Occipital lobe (tissue), 1 donor: ENCODE measurements at regions not wholly inside any gene's neighbourhood (a gene's known extent, or its start where the extent isn't known, plus 50 kb on each side); places are given as distances from the start of the nearest gene placed in this dataset.
"Not testable (repeated sequence)": the region's sequence is repeated elsewhere in the genome, so short reads cannot be mapped to it uniquely, and the experiment has no call there.

Experiments used
- DNase-seq: peaks from one replicate; lab custom pipeline; 2025; lab: John Stamatoyannopoulos, UW

GRCh38 chr2:107437265-107437664 lies 389.4 kb upstream of the RGPD4 start:
- DNase-seq = no peak

DNA sequence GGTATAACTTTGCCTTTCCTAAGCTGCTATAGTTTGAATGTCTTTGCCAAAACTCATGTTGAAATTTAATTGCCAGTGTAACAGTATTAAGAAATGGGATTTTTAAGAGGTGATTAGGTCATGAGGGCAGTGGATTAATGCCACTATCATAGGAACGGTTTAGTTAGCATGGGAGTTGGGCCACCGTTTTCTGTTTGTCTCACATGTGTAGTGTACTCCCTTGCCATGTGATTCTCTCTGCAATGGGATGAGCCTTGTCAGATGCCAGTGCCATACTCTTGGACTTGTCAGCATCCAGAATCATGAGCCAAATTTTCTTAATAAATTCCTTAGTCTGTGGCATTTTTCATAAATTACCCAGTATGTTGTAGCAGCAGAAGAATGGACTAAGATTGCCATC lies 388.9 kb upstream of the RGPD4 start:
- DNase-seq = no peak

GRCh38 chr2:107448160-107448559 lies 378.5 kb upstream of the RGPD4 start:
- DNase-seq = no peak

DNA sequence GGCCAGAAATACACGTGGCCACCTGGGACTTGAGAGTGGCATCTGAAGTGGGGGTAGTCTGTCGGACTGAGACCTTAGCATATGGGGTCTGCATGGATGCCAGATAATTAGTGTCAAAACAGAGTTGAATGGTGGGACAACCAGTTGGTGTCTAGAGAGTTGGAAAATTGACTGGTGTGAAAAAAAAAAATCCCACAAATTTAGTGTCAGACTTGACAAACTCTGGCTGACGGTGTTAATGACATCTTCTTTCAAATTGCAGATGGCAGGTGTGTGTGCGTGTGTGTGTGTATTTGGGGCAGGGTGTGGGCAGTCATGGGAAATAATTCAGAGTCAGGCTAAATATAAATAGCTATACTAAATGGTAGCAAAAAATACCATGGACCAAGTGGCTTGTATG lies 365.4 kb upstream of the RGPD4 start:
- DNase-seq = no peak

- DNase-seq = no peak
Measured at GRCh38 chr2:107462181-107462580, 364.5 kb upstream of the RGPD4 start.

DNA sequence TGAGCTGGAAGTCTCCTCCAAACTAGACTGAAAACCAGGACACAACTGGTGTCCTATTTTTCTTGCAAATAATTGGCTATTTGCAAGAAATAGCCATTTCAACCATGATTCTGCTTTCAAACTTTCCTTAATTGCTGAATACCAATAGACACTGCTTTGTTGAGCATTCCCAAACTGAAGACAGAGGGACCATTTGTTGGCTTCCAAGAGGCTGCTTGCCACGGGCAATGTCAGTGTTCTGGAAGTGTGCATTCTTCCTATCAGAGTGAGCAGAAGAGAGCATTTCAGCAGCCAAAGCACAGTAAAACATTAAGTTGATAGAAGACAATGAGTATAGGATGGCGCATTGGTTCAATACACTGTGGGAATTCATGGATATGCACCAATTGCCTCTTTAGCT lies 360.5 kb upstream of the RGPD4 start:
- DNase-seq = no peak

GRCh38 chr2:107466984-107467773 lies 359.5 kb upstream of the RGPD4 start:
- no peak for DNase-seq

GRCh38 chr2:107469437-107469995 lies 357.2 kb upstream of the RGPD4 start:
- no peak for DNase-seq

GRCh38 chr2:107473150-107473549 lies 353.5 kb upstream of the RGPD4 start:
- no peak for DNase-seq

- DNase-seq = no peak
Measured at GRCh38 chr2:107475859-107476258, 350.8 kb upstream of the RGPD4 start.

- no peak for DNase-seq
Measured at GRCh38 chr2:107502539-107502938, 324.2 kb upstream of the RGPD4 start.

- DNase-seq = no peak
Measured at GRCh38 chr2:107511970-107512789, 314.5 kb upstream of the RGPD4 start.

DNA sequence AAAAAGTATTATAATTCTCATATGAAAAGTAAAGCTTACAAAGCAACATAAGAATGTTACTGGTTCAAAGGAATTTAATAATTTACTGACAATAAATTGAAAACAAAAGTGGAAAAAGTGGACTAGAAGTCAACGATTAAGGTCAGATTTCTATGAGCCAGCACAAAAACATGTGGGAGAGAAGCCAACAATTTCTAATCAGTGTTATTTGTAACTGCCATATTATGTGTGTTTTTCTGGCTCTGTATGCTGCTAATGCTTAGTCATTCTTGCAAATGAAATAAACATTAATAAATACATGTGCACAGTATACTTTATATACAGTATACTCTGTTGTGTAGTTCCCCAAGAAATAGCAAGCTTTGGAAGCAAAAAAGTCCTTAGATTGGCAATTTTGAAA lies 301.3 kb upstream of the RGPD4 start:
- DNase-seq = no peak

GRCh38 chr2:107529146-107529545 lies 297.5 kb upstream of the RGPD4 start:
- DNase-seq = no peak

DNA sequence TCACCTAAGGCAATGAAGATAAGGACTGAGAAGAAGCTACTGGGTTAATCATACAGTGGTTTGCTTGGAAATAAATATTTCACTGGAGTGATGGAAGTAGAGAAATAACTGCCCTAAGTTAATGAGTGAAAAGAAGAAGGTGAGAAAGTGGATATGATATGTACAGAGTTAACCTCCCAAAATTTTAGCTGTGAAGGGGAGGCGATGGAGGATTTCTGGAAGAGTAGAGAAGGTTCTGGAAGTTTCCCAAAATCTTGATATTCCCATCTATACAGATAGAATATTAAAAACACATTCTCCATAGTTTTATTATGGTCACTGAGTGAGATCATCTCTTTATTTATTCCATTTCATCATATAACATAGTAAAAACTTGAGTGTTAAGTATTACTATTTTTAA lies 296.6 kb upstream of the RGPD4 start:
- DNase-seq = no peak

GRCh38 chr2:107534926-107535325 lies 291.8 kb upstream of the RGPD4 start:
- no peak for DNase-seq

DNA sequence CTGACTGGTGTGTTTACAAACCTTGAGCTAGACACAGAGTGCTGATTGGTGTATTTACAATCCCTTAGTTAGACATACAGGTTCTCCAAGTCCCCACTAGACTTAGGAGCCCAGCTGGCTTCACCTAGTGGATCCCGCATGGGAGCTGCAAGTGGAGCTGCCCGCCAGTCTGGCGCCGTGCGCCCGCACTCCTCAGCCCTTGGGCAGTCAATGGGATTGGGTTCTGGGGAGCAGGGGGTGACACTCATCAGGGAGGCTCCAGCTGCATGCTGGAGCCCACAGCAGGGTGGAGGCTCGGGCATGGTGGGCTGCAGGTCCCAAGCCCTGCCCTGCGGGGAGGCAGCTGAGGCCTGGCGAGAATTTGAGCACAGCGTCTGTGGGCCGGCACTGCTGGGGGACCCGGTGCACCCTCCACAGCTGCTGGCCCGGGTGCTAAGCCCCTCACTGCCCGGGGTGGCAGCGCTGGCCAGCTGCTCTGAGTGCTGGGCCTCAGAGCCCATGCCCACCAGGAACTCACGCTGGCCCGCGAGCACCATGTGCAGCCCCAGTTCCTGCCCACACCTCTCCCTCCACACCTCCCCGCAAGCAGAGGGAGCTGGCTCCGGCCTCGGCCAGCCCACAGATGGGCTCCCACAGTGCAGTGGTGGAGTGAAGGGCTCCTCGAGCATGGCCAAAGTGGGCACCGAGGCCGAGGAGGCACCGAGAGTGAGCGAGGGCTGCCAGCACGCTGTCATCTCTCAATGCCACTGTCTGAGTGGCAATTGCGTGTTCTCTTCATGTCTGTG lies 290.6 kb upstream of the RGPD4 start:
- DNase-seq = not testable (repeated sequence)

DNA sequence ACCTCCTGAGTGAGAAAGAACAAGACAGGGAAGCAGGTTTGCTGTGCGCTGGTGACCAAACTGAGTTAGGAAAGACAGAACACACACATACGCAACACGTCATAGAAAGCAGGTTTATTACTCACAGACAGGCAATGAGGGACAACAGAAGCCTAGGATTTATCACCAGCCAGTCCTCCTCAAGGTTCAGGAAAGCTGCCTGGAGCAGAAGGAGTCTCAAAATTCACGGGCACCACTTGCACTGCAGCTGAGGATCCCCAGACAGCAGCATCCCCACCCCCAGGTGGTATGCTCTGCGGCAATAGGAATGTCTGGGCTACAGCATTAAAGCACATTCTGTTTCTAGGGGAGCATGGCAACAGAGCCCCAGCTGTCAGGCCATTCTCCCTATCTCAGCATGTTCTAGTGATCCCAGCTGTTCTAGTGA lies 284.4 kb upstream of the RGPD4 start:
- no peak for DNase-seq

DNA sequence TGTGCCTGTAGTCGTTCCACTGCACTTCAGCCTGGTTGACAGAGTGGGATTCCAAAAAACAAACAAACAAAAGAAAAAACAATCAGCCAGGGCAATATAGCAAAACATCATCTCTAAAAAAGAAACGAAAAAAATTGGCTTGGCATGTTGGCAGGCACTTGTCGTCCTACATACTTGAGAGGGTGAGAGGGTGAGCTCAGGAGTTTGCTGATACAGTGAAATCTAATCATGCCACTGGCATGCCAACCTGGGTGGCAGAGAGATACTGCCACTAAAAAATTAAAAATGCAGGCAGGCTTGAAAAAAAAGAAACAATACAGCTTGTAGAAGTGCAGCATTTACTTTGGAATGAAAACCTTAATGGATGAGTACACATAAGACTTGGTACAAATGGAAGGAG lies 282.9 kb upstream of the RGPD4 start:
- DNase-seq = no peak

DNA sequence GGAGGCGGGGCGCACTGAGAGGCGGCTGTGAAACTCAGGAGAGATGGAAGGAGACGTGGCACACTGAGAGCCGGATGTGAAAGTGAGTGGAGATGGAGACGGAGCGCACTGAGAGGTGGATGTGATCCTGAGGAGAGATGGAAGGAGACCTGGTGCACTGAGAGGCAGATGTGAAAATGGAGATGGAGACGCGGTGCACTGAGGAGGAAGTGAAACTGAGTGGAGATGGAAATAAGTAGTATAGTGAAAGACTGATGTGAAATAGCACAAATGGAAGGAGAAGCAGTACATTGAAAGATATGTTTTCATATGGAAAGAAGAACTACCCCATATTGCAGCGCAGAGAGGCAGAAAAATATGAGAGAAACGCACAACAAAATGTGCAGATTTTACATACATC lies 281.6 kb upstream of the RGPD4 start:
- no peak for DNase-seq

DNA sequence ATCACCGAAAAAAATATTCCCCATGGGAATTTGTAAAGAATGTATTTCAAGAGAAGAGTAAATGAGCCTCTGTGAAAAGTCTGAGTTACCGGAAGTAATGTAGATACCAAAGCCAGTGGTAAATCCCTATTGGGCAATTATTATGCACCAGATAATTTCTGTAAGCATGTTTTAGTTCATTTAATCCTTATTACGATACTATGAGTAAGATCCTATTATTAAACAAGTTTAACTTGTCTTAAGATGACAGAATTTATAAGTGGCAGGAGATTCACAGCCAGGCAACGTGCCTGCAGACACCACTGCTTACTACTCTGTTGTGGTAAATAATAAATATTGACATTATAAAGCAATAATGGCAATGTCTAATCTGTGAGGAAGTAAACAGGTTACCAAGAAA lies 280.8 kb upstream of the RGPD4 start:
- no peak for DNase-seq

- DNase-seq = no peak
Measured at GRCh38 chr2:107548216-107548615, 278.5 kb upstream of the RGPD4 start.
